Testis (tissue), 2 donors: ENCODE measurements at regions not wholly inside any gene's neighbourhood (a gene's known extent, or its start where the extent isn't known, plus 50 kb on each side); places are given as distances from the start of the nearest gene placed in this dataset.

Experiments
- POLR2A ChIP-seq: fragments of 450-650 bp; IDR thresholded peaks from one replicate; pipeline ENCODE4 v1.6.1; 2017; ENCODE audit warnings: antibody characterized with exemption, mild to moderate bottlenecking, moderate library complexity
- TF ChIP-seq, protein P1 (sequence below), 3 experiments: fragments of 450-650 bp in 2 of 3; fragments of 200-600 bp in 1 of 3; sonication (generic) in 1 of 3; IDR thresholded peaks; one replicate each; pipeline ENCODE4 v1.5.1; 2016 to 2019; ENCODE audit warnings: antibody characterized with exemption in 3 of 3, mild to moderate bottlenecking in 2 of 3, moderate library complexity in 1 of 3

DNA sequence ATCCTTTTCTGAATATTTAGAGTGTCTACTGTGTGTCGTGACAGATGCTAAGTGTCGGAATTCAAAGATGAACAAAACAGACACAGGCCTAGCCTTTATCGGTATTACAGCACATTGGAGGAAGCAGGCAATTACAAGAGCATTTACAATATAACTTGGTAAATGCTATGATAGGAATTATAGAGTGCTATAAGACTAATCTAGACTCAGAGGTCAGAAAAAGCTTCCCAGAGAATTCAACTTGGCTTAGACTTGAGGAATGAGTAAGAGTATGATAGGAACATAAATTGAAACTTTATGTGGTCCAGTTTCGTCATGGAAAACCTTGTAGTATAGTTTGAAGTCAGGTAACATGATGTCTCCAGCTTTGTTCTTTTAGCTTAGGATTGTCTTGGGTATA, 395.7 kb upstream of the FAT3 start:
- TF ChIP-seq POLR2A = no peak
- TF ChIP-seq, protein P1, sequence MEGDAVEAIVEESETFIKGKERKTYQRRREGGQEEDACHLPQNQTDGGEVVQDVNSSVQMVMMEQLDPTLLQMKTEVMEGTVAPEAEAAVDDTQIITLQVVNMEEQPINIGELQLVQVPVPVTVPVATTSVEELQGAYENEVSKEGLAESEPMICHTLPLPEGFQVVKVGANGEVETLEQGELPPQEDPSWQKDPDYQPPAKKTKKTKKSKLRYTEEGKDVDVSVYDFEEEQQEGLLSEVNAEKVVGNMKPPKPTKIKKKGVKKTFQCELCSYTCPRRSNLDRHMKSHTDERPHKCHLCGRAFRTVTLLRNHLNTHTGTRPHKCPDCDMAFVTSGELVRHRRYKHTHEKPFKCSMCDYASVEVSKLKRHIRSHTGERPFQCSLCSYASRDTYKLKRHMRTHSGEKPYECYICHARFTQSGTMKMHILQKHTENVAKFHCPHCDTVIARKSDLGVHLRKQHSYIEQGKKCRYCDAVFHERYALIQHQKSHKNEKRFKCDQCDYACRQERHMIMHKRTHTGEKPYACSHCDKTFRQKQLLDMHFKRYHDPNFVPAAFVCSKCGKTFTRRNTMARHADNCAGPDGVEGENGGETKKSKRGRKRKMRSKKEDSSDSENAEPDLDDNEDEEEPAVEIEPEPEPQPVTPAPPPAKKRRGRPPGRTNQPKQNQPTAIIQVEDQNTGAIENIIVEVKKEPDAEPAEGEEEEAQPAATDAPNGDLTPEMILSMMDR (IDR thresholded peaks at IDR 0.05) = no peak
